Panc1 (cell line): ENCODE measurements at regions not wholly inside any gene's neighbourhood (a gene's known extent, or its start where the extent isn't known, plus 50 kb on each side); places are given as distances from the start of the nearest gene placed in this dataset.

ENCODE experiments used
- ATAC-seq: fragments of 200-7000 bp; cut with Tn5 transposase; 2 replicates; pipeline ENCODE4 v1.9.1; 2020; ENCODE audit warnings: mild to moderate bottlenecking, moderate library complexity
- BruUV-seq: library from RNA; stranded (reverse); fragments of 400-500 nt; replicated peaks from 2 replicates; lab custom pipeline; 2021; lab: Mats Ljungman, UMichigan
- CTCF ChIA-PET: fragments of 300-600 bp; sonication (Branson Sonifier 250); formaldehyde crosslinking; loops from one replicate; lab custom pipeline; 2022; ENCODE audit warnings: antibody characterized with exemption; lab: Charles Lee
- POLR2A ChIA-PET: fragments of 300-600 bp; sonication (Branson Sonifier 250); formaldehyde crosslinking; loops from one replicate; lab custom pipeline; 2022; ENCODE audit warnings: antibody characterized with exemption; lab: Charles Lee
- DNase-seq: peaks from one replicate; pipeline ENCODE4 v3.0.0-alpha.2; 2010; ENCODE audit warnings: low read depth, low spot score
- H3K27ac ChIP-seq: 2 replicates; pipeline ENCODE4 v1.5.1; 2011; ENCODE audit warnings: mild to moderate bottlenecking, low read length, inconsistent platforms
- H3K27me3 ChIP-seq: fragments of 200-500 bp; sonication (Bioruptor generic); 2 replicates; pipeline ENCODE4 v1.6.0; 2014; ENCODE audit warnings: low read length, inconsistent platforms; ENCODE audit not compliant: control insufficient read depth, insufficient read depth
- H3K36me3 ChIP-seq: fragments of 200-500 bp; sonication (Bioruptor generic); 2 replicates; pipeline ENCODE4 v1.5.1; 2014; ENCODE audit warnings: inconsistent platforms, mild to moderate bottlenecking, low read length, moderate library complexity; ENCODE audit not compliant: control insufficient read depth, insufficient read depth
- H3K4me1 ChIP-seq: 2 replicates; pipeline ENCODE4 v1.5.1; 2011; ENCODE audit warnings: inconsistent platforms, mild to moderate bottlenecking, low read length, moderate library complexity; ENCODE audit not compliant: control insufficient read depth, insufficient read depth
- H3K4me3 ChIP-seq, 2 experiments: 2 replicates each; pipeline ENCODE4 v1.5.1; 2011 to 2012; ENCODE audit warnings: low read depth in 2 of 2, low read length in 2 of 2, mild to moderate bottlenecking in 2 of 2, inconsistent platforms in 1 of 2, moderate library complexity in 1 of 2
- H3K9me3 ChIP-seq: fragments of 200-500 bp; sonication (Bioruptor generic); 2 replicates; pipeline ENCODE4 v1.5.1; 2014; ENCODE audit warnings: low read depth, mild to moderate bottlenecking, inconsistent platforms, low read length, moderate library complexity; ENCODE audit not compliant: control insufficient read depth, insufficient read depth
- CTCF ChIP-seq: fragments of 450-650 bp; IDR thresholded peaks from 2 replicates; pipeline ENCODE4 v1.5.1; 2017; ENCODE audit warnings: mild to moderate bottlenecking
- POLR2AphosphoS5 ChIP-seq: IDR thresholded peaks from 2 replicates; pipeline ENCODE4 v1.6.1; 2012; ENCODE audit warnings: mild to moderate bottlenecking, low read depth, low read length, moderate library complexity
- REST ChIP-seq, 2 experiments: IDR thresholded peaks; 2 replicates each; pipeline ENCODE4 v1.6.1; 2011 to 2012; ENCODE audit warnings: low read depth in 2 of 2, control low read depth in 1 of 2, low read length in 1 of 2, mild to moderate bottlenecking in 1 of 2, moderate library complexity in 1 of 2; ENCODE audit not compliant: insufficient read depth in 1 of 2
- SIN3A ChIP-seq: IDR thresholded peaks from 2 replicates; pipeline ENCODE4 v1.6.1; 2012; ENCODE audit warnings: low read depth, mild to moderate bottlenecking, low read length, moderate library complexity, borderline replicate concordance; ENCODE audit not compliant: insufficient read depth
- TCF7L2 ChIP-seq: IDR thresholded peaks from 2 replicates; pipeline ENCODE4 v1.6.1; 2011; ENCODE audit warnings: mild to moderate bottlenecking, low read depth, low read length, inconsistent platforms
- in situ Hi-C: cut with HindIII; loops from 2 replicates; pipeline ENCODE4 v1.10.0; 2016; ENCODE audit warnings: low sequenced_read_pairs, low pct_unique_long_range_greater_than_20kb
- intact Hi-C: fragments of 100-400 bp; cut with micrococcal nuclease; formaldehyde crosslinking; loops from one replicate; pipeline ENCODE4 v1.10.0; 2022; ENCODE audit not compliant: unreplicated experiment

- CTCF ChIA-PET, result no interaction called here
- H3K27ac ChIP-seq, result no peak overlapping the region
- H3K36me3 ChIP-seq, result no peaks in the 10 kb centered on the region
- no peaks in the 10 kb centered on the region for H3K4me1 ChIP-seq
- no peak overlapping the region for H3K4me3 ChIP-seq
- DNase-seq (no peak), ATAC-seq (no peak)
- no TSS peak for BruUV-seq
- TF ChIP-seq SIN3A (no peak), CTCF (no peak), POLR2AphosphoS5 (no peak), TCF7L2 (no peak), REST (IDR thresholded peaks at IDR 0.05; ENCODE audit: insufficient read depth in 1 of 2, low read depth in 2 of 2, low read length in 1 of 2) (no peak)
- in situ Hi-C loops (no loop called here), intact Hi-C loops (no loop called here)
- peaks cover 5% of the 10 kb centered on the region for H3K27me3 ChIP-seq
- H3K9me3 ChIP-seq, result no peaks in the 10 kb centered on the region
- POLR2A ChIA-PET, result no interaction called here
Observed at GRCh38 chr2:236797411-236797810, 227.8 kb downstream of the ACKR3 start.

GRCh38 chr2:236798491-236798890 is 228.9 kb downstream of the ACKR3 start:
- no peaks in the 10 kb centered on the region for H3K9me3 ChIP-seq
- DNase-seq (no peak), ATAC-seq (no peak)
- no peak overlapping the region for H3K4me3 ChIP-seq
- no TSS peak for BruUV-seq
- TF ChIP-seq POLR2AphosphoS5 (no peak), TCF7L2 (no peak), REST (IDR thresholded peaks at IDR 0.05; ENCODE audit: insufficient read depth in 1 of 2, low read depth in 2 of 2, low read length in 1 of 2) (no peak), CTCF (no peak)
- CTCF ChIA-PET, result no interaction called here
- in situ Hi-C loops, result no loop called here
- no peaks in the 10 kb centered on the region for H3K4me1 ChIP-seq
- H3K27ac ChIP-seq, result no peak overlapping the region
- H3K27me3 ChIP-seq, result peaks cover 5% of the 10 kb centered on the region
- intact Hi-C loops, result no loop called here
- POLR2A ChIA-PET, result no interaction called here
- H3K36me3 ChIP-seq, result no peaks in the 10 kb centered on the region
